Right lobe of liver (tissue), 6 donors: ENCODE measurements at regions not wholly inside any gene's neighbourhood (a gene's known extent, or its start where the extent isn't known, plus 50 kb on each side); places are given as distances from the start of the nearest gene placed in this dataset.
"Not testable (repeated sequence)": the region's sequence is repeated elsewhere in the genome, so short reads cannot be mapped to it uniquely, and the experiment has no call there.

Experiments used
- ATAC-seq, 4 donors: fragments of 200-7000 bp; cut with Tn5 transposase; one replicate each; pipeline ENCODE4 v1.9.1; 2020; ENCODE audit warnings: mild to moderate bottlenecking in 4 of 4, moderate library complexity in 4 of 4
- DNase-seq, 3 donors: peaks; one replicate each; pipeline ENCODE4 v3.0.0-alpha.2; 2020
- H3K27ac ChIP-seq, 3 donors: fragments of 200-600 bp; one replicate each; pipeline ENCODE4 v1.8.0; 2022
- H3K27me3 ChIP-seq, 2 donors: fragments of 200-600 bp; one replicate each; pipeline ENCODE4 v1.8.0; 2022
- H3K36me3 ChIP-seq, 4 donors: fragments of 200-600 bp; sonication (generic) in 1 of 4; one replicate each; pipeline versions ENCODE4 v1.5.1 to v1.8.0; 2017 to 2022; ENCODE audit warnings: control low read depth in 1 of 4
- H3K4me1 ChIP-seq, 4 donors: fragments of 200-600 bp; sonication (generic) in 1 of 4; one replicate each; pipeline versions ENCODE4 v1.5.1 to v1.8.0; 2017 to 2022; ENCODE audit warnings: control low read depth in 1 of 4
- H3K4me3 ChIP-seq, 3 donors: fragments of 200-600 bp; one replicate each; pipeline ENCODE4 v1.8.0; 2022
- H3K9me3 ChIP-seq, 4 donors: fragments of 200-600 bp; sonication (generic) in 1 of 4; one replicate each; pipeline versions ENCODE4 v1.5.1 to v1.8.0; 2017 to 2022; ENCODE audit warnings: control low read depth in 1 of 4
- CTCF ChIP-seq, 4 donors: fragments of 200-600 bp in 3 of 4; fragments of 450-650 bp in 1 of 4; IDR thresholded peaks; one replicate each; pipeline versions ENCODE4 v1.5.1 to v1.8.0; 2016 to 2022; ENCODE audit warnings: antibody characterized with exemption in 4 of 4, mild to moderate bottlenecking in 2 of 4
- POLR2A ChIP-seq: fragments of 450-650 bp; IDR thresholded peaks from one replicate; pipeline ENCODE4 v1.6.1; 2017; ENCODE audit warnings: antibody characterized with exemption, mild to moderate bottlenecking
- WGBS: methylation state at CpG from one replicate; pipeline ENCODE4 v1.1.6; 2018; ENCODE audit warnings: low coverage, low lambda C conversion rate; ENCODE audit not compliant: insufficient coverage; ENCODE audit errors: missing lambda C conversion rate; 5-methylcytosine and 5-hydroxymethylcytosine counted together
- intact Hi-C, 2 donors: fragments of 100-400 bp; cut with DNase I; formaldehyde crosslinking; loops; one replicate each; pipeline versions ENCODE4 v1.11.2 to v1.14.1; 2022
- donor health status: DM: no; HTN: yes; CAD: no.
- donor health status: DM: no; HTN: no; CAD: no.
- donor health status: DM: no; HTN: no; CAD: no.
- donor health status: DM: no; HTN: yes; CAD: no.
- donor health status: DM: no; HTN: yes; CAD: no.

DNA sequence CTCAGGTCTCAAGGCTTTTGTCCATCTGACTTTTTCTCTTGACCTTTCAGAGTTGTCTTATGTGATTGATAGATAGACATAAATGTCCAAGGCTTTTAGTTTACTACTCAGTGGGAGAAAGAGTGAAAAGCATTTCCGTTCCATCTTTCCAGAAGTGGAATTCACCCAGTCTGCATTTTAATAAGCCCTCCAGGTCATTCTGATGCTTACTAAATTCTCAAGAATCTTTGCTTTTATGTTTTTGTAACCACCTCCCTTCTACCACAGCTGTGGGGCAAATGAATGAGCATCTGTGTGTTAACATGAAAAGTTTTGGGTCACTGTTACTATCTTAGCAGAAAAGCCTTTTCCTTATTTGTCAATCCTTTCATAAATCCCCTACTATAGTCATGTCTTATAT, 251.4 kb downstream of the LRIG3 start:
- no peaks in the 10 kb centered on the region for H3K4me1 ChIP-seq
- ATAC-seq (no peak), DNase-seq (no peak)
- no peaks in the 10 kb centered on the region for H3K9me3 ChIP-seq
- TF ChIP-seq POLR2A (no peak), CTCF (IDR thresholded peaks at IDR 0.05) (no peak)
- WGBS = 69% methylated on average over 1 of the region's 1 CpG
- no peak overlapping the region for H3K4me3 ChIP-seq
- intact Hi-C loops = no loop called here
- no peak overlapping the region for H3K27ac ChIP-seq
- no peaks in the 10 kb centered on the region for H3K36me3 ChIP-seq
- H3K27me3 ChIP-seq = no peaks in the 10 kb centered on the region

DNA sequence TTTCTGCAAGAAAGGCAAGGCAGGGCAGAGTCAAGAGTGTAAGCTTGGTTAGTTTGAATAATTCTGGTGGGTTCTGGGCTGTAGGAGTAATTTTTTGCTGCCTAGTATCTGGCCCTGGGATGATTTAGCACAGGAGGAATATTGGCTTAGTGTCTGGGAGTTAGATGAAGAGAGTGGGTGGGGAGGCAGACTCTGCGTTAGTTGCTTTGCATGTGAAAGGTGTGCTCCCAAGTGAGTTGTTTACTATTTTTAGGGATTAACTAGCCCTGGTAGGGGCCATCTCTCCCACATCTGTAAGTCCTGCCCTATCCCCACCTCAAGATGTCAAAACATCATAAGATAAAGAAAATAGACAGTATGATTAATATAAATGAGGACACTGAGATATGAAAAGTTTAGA, 249.7 kb downstream of the LRIG3 start:
- DNase-seq (no peak), ATAC-seq (no peak)
- Histone ChIP-seq H3K4me1 (no peaks in the 10 kb centered on the region), H3K27ac (no peak overlapping the region), H3K27me3 (no peaks in the 10 kb centered on the region), H3K4me3 (no peak overlapping the region), H3K36me3 (no peaks in the 10 kb centered on the region), H3K9me3 (no peaks in the 10 kb centered on the region)
- intact Hi-C loops = no loop called here
- 57% methylated on average over 1 of the region's 1 CpG for WGBS
- TF ChIP-seq POLR2A (no peak), CTCF (IDR thresholded peaks at IDR 0.05) (no peak)

GRCh38 chr12:58671196-58671595, 249.1 kb downstream of the LRIG3 start:
- TF ChIP-seq POLR2A = no peak
- TF ChIP-seq CTCF (IDR thresholded peaks at IDR 0.05) = no peak
- H3K27me3 ChIP-seq = no peaks in the 10 kb centered on the region
- H3K27ac ChIP-seq = no peak overlapping the region
- ATAC-seq = no peak
- H3K36me3 ChIP-seq = no peaks in the 10 kb centered on the region
- intact Hi-C loops = no loop called here
- no peaks in the 10 kb centered on the region for H3K9me3 ChIP-seq
- H3K4me1 ChIP-seq = no peaks in the 10 kb centered on the region
- DNase-seq = no peak
- 30% methylated on average over 3 of the region's 3 CpGs for WGBS
- H3K4me3 ChIP-seq = no peak overlapping the region

GRCh38 chr12:58673021-58673420, 247.3 kb downstream of the LRIG3 start:
- intact Hi-C loops = no loop called here
- TF ChIP-seq POLR2A (no peak), CTCF (IDR thresholded peaks at IDR 0.05) (no peak)

GRCh38 chr12:58677833-58678232, 242.5 kb downstream of the LRIG3 start:
- H3K4me3 ChIP-seq, H3K27ac ChIP-seq, H3K27me3 ChIP-seq, intact Hi-C loops, ATAC-seq, H3K4me1 ChIP-seq, H3K36me3 ChIP-seq, H3K9me3 ChIP-seq, DNase-seq: not testable (repeated sequence)
- 79% methylated on average over 2 of the region's 3 CpGs for WGBS

More at GRCh38 chr12:58673021-58673420, 247.3 kb downstream of the LRIG3 start:
- Histone ChIP-seq H3K9me3 (no peaks in the 10 kb centered on the region), H3K27ac (no peak overlapping the region), H3K4me1 (no peaks in the 10 kb centered on the region), H3K36me3 (no peaks in the 10 kb centered on the region), H3K4me3 (no peak overlapping the region), H3K27me3 (no peaks in the 10 kb centered on the region)
- DNase-seq (no peak), ATAC-seq (no peak)
